ENCODE measurements at regions not wholly inside any gene's neighbourhood (a gene's known extent, or its start where the extent isn't known, plus 50 kb on each side); places are given as distances from the start of the nearest gene placed in this dataset.

DNA sequence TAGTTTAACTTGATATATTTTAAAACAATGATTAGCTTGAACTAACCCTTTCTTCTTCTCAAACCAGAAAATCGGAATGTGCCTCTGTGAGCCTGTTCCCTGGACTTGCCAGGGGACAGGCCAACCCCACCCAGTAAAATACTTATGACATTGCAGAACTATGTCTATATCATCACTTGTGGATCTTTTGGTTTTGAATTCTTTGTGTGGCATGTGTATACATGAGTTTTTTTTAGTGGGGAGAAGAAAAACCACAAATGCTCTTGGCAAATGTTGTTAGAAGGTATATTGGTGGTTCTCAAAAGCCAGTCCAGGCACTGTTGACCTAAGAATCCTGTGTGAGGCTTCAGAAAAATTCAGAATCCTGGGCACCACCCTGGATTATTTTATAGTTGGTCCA lies 347.4 kb downstream of the SIPA1L2 start:
- TF ChIP-seq SMC3 (conservative IDR thresholded peaks at IDR 0.05; ENCODE audit: poor library complexity) (no peak), CTCF (IDR thresholded peaks at IDR 0.05; ENCODE audit: poor library complexity, severe bottlenecking) (no peak), EZH2 (IDR thresholded peaks at IDR 0.05; ENCODE audit: borderline replicate concordance, insufficient read depth, low read length, poor library complexity, severe bottlenecking) (no peak)
